Activated naive CD8-positive, alpha-beta T cell treated with anti-CD3 and anti-CD28 coated beads, Interleukin-2, amount 10 ng/mL, durations not matched to agents 7 days and 5 days (primary cell): ENCODE measurements at regions not wholly inside any gene's neighbourhood (a gene's known extent, or its start where the extent isn't known, plus 50 kb on each side); places are given as distances from the start of the nearest gene placed in this dataset.
"Not testable (repeated sequence)": the region's sequence is repeated elsewhere in the genome, so short reads cannot be mapped to it uniquely, and the experiment has no call there.

Experiments used
- ATAC-seq: fragments of 150-1000 bp; cut with Tn5 transposase; one replicate; pipeline ENCODE4 v1.10.0; 2021; ENCODE audit warnings: low read depth, moderate library complexity
- POLR2A ChIA-PET: fragments of 350-600 bp; sonication (Branson Sonifier 250); formaldehyde crosslinking; loops from one replicate; lab custom pipeline; 2021; ENCODE audit warnings: antibody characterized with exemption; lab: Charles Lee
- DNase-seq: peaks from one replicate; pipeline ENCODE4 v3.0.0; 2021
- H3K27ac Mint-ChIP-seq: one replicate; pipeline ENCODE4 v1.8.0; 2022; ENCODE audit warnings: mild to moderate bottlenecking, mixed read lengths
- H3K27me3 Mint-ChIP-seq: one replicate; pipeline ENCODE4 v1.8.0; 2022; ENCODE audit warnings: mild to moderate bottlenecking, moderate library complexity, mixed read lengths
- H3K36me3 Mint-ChIP-seq: one replicate; pipeline ENCODE4 v1.8.0; 2021; ENCODE audit warnings: mild to moderate bottlenecking, mixed read lengths
- H3K4me1 Mint-ChIP-seq: one replicate; pipeline ENCODE4 v1.8.0; 2021; ENCODE audit warnings: mixed read lengths
- H3K4me3 Mint-ChIP-seq: one replicate; pipeline ENCODE4 v1.8.0; 2022; ENCODE audit warnings: mild to moderate bottlenecking, moderate library complexity, mixed read lengths
- H3K9me3 Mint-ChIP-seq: one replicate; pipeline ENCODE4 v1.8.0; 2021; ENCODE audit warnings: mixed read lengths

GRCh38 chr4:169934794-169935429 is 91.3 kb downstream of the MFAP3L start:
- no peaks in the 10 kb centered on the region for H3K36me3 Mint-ChIP-seq
- no peaks in the 10 kb centered on the region for H3K4me1 Mint-ChIP-seq
- no peak overlapping the region for H3K4me3 Mint-ChIP-seq
- POLR2A ChIA-PET = no interaction called here
- DNase-seq (no peak), ATAC-seq (no peak)
- H3K9me3 Mint-ChIP-seq = no peaks in the 10 kb centered on the region
- H3K27me3 Mint-ChIP-seq = no peaks in the 10 kb centered on the region
- no peak overlapping the region for H3K27ac Mint-ChIP-seq

- DNase-seq = no peak
- H3K27me3 Mint-ChIP-seq = no peaks in the 10 kb centered on the region
- no peak for ATAC-seq
- no peak overlapping the region for H3K4me3 Mint-ChIP-seq
- no peak overlapping the region for H3K27ac Mint-ChIP-seq
- POLR2A ChIA-PET = no interaction called here
- no peaks in the 10 kb centered on the region for H3K36me3 Mint-ChIP-seq
- no peaks in the 10 kb centered on the region for H3K9me3 Mint-ChIP-seq
- H3K4me1 Mint-ChIP-seq = no peaks in the 10 kb centered on the region
These were observed 92.7 kb downstream of the MFAP3L start for GRCh38 chr4:169933531-169933930.

DNA sequence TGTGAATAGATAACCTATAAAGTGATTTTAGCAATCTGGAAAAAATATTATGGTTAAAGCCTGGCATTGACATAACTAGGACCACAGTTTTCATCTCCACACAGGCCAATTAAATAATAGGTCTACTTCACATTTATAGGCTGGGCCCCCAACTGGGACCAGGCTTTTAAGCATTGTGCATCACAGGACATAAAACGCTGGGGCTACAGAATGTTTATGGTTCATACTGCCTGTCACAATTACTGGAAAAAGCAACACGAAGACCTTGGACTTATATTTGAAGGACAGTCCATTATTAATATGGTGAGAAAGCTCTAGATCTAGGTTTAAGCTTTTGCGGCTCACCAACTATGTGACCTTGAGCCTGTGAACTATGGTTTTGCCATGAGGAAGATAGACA is 94.2 kb downstream of the MFAP3L start:
- no peaks in the 10 kb centered on the region for H3K36me3 Mint-ChIP-seq
- H3K27me3 Mint-ChIP-seq = no peaks in the 10 kb centered on the region

DNA sequence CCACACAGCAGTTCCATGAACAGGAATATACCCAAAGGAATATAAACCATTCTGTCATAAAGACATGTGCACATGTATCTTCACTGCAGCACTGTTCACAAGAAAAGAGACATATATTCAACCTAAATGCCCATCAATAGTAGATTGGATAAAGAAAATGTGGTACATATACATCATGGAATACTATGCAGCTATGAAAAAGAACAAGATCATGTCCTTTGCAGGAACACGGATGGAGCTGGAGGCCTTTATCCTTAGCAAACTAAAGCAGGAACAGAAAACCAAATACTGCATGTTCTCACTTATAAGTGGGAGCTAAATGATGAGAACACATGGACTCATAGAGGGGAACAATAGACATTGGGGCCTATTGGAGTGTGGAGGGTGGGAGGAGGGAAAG is 95.4 kb downstream of the MFAP3L start:
- H3K27ac Mint-ChIP-seq, H3K36me3 Mint-ChIP-seq, H3K4me1 Mint-ChIP-seq, DNase-seq, H3K9me3 Mint-ChIP-seq, H3K27me3 Mint-ChIP-seq, ATAC-seq, POLR2A ChIA-PET, H3K4me3 Mint-ChIP-seq: not testable (repeated sequence)

More for the DNA sequence above, 94.2 kb downstream of the MFAP3L start:
- no peak for ATAC-seq
- H3K9me3 Mint-ChIP-seq = no peaks in the 10 kb centered on the region
- no peaks in the 10 kb centered on the region for H3K4me1 Mint-ChIP-seq
- no peak overlapping the region for H3K4me3 Mint-ChIP-seq
- DNase-seq = no peak
- POLR2A ChIA-PET = no interaction called here
- H3K27ac Mint-ChIP-seq = no peak overlapping the region

DNA sequence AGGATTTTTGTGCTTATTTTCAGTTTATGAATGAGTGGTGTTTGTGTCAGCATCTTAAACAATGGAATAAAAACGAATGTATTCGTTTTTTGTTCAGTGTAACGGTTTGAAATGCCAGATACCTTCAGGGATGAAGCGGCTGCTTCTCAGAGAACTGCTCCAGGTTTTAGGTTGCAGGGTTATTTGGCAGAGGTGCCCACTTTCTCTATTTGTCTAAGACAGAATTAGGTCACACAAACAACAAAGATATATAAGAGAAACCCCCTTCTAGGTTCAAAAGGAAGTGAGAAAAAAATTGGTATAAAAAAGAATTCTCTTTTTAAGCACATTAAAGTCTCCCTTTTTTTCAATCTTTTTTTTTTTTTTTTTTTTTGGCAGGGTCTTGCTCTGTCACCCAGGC is 98.9 kb downstream of the MFAP3L start:
- no peak overlapping the region for H3K4me3 Mint-ChIP-seq
- POLR2A ChIA-PET = no interaction called here
- no peaks in the 10 kb centered on the region for H3K4me1 Mint-ChIP-seq
- peaks cover 2% of the 10 kb centered on the region for H3K27me3 Mint-ChIP-seq
- no peak for DNase-seq
- H3K27ac Mint-ChIP-seq = no peak overlapping the region
- H3K9me3 Mint-ChIP-seq = no peaks in the 10 kb centered on the region
- no peak for ATAC-seq
- H3K36me3 Mint-ChIP-seq = no peaks in the 10 kb centered on the region

GRCh38 chr4:169925678-169926077 is 100.5 kb downstream of the MFAP3L start:
- no peak overlapping the region for H3K4me3 Mint-ChIP-seq
- no peaks in the 10 kb centered on the region for H3K4me1 Mint-ChIP-seq
- H3K27ac Mint-ChIP-seq = no peak overlapping the region
- no peaks in the 10 kb centered on the region for H3K36me3 Mint-ChIP-seq
- peaks cover 2% of the 10 kb centered on the region for H3K27me3 Mint-ChIP-seq
- POLR2A ChIA-PET = no interaction called here
- H3K9me3 Mint-ChIP-seq = no peaks in the 10 kb centered on the region
- no peak for DNase-seq
- no peak for ATAC-seq

DNA sequence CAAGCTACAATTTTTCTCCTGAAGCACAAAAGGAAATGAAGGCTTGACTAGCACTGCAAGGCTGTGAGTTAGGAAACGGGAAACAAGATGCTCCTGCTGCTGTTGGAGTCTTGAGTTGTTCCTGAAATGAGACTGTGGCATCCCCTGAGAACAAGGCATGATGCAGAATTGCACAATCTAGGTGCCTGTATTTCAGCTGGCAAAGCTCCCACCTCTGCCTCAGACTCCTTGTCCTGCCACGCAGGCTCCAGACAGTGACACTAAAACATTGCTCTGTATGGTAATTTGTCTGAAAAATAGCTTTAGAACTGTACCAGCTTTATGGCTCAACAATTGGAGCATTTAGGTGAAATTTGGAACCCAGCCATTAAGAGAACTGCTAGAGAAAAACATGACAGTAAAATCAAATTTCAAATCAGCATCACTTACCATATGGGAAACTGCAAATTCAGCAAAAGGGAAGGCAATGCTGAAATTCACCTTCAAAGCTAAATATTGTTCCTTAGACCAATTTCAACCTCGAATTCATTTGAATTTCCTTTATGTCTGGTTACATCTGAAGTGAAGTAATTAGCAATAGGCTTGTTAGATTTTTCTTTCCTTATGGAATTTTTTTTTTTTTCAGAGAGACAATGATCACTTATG is 103.4 kb downstream of the MFAP3L start:
- ATAC-seq = no peak
- no peak for DNase-seq
- H3K4me1 Mint-ChIP-seq = no peaks in the 10 kb centered on the region
- peaks cover 2% of the 10 kb centered on the region for H3K27me3 Mint-ChIP-seq
- H3K9me3 Mint-ChIP-seq = no peaks in the 10 kb centered on the region
- no peak overlapping the region for H3K27ac Mint-ChIP-seq
- H3K36me3 Mint-ChIP-seq = no peaks in the 10 kb centered on the region
- POLR2A ChIA-PET = no interaction called here
- H3K4me3 Mint-ChIP-seq = no peak overlapping the region

DNA sequence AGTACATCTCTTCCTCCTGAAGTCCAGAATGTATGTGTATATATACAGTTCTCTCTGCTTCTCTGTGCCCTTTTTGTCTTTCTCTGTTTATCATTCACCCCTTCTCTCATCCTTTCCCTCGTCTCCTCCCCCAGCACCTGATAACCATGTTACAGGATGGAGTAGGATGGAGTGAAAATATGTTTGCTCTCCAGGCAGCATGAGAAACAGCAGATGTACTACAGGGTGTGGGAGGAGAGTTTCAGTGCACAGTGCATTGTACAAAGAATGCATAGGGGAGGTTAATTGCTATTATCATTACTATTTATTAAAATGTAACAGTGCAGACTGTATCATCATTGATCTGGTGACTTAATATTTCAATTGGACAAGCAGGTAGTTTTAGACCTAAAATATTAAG is 104.5 kb downstream of the MFAP3L start:
- no peak for DNase-seq
- Mint-ChIP-seq H3K27me3 (peaks cover 2% of the 10 kb centered on the region), H3K9me3 (peaks cover 5% of the 10 kb centered on the region), H3K27ac (no peak overlapping the region), H3K36me3 (no peaks in the 10 kb centered on the region), H3K4me1 (no peaks in the 10 kb centered on the region), H3K4me3 (no peak overlapping the region)
- ATAC-seq = no peak
- POLR2A ChIA-PET = no interaction called here

DNA sequence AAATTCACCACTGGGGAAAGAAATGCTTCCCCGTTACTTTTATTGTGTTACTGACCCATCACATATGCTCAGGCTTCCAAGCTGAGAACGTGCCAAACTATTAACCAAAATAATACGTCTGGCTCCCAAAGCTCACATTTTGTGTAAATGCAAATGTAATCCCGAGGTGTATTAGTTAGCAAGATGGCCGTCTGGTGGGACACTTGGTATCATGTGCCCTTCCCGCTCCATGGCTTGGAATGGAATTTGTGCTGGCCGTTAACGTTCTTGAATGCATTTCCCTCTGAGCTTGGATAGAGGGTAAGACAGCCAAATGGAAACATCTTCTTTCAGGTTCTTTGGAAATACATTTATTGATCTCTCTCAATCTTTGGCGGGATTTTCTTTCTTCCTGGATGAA is 105.0 kb downstream of the MFAP3L start:
- ATAC-seq = no peak
- Mint-ChIP-seq H3K9me3 (peaks cover 5% of the 10 kb centered on the region), H3K27ac (no peak overlapping the region), H3K4me3 (no peak overlapping the region), H3K36me3 (no peaks in the 10 kb centered on the region), H3K27me3 (peaks cover 2% of the 10 kb centered on the region), H3K4me1 (no peaks in the 10 kb centered on the region)
- no peak for DNase-seq
- POLR2A ChIA-PET = no interaction called here

DNA sequence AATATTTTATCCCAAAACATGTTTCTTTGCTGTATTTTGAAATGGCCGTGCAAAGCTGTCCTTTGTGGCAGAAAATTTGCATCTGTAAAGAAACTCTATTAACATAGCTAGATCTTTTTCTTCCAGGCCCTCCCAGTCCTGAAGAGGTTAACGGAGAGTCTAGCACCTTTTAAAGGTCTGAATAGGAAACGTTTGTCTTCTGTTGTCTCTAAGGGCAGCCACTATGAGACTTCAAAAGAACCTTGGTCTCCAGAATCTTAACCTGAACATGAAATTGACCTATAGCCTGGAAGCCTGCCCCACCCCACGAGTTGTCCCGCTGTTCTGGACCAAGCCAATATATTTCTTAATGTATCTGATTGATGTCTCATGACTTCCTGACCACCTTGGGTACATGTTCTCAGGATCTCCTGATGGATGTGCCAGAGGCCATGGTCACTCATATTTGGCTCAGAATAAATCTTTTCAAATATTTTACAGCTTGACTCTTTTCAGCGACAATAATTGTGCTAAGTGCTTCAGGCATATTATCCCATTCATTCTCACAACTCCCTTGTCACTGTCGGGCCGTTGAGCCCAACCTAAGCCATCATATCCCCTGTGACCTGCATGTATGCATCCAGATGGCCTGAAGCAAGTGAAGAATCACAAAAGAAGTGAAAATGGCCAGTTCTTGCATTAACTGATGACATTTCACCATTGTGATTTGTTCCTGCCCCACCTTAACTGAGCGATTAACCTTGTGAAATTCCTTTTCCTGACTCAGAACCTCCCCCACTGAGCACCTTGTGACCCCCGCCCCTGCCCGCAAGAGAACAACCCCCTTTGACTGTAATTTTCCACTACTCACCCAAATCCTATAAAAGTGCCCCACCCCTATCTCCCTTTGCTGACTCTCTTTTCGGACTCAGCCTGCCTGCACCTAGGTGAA is 106.7 kb downstream of the MFAP3L start:
- H3K36me3 Mint-ChIP-seq, DNase-seq, H3K9me3 Mint-ChIP-seq, ATAC-seq, H3K27ac Mint-ChIP-seq, H3K4me1 Mint-ChIP-seq, H3K27me3 Mint-ChIP-seq, H3K4me3 Mint-ChIP-seq: not testable (repeated sequence)
- POLR2A ChIA-PET = interaction anchor here (0.6 kb wide), 1 partner anchor 339 kb away, joined by 3 read pairs; no protein-coding TSS in a partner anchor

- Mint-ChIP-seq H3K4me3 (no peak overlapping the region), H3K4me1 (no peaks in the 10 kb centered on the region), H3K9me3 (peaks cover 5% of the 10 kb centered on the region), H3K36me3 (no peaks in the 10 kb centered on the region), H3K27me3 (no peaks in the 10 kb centered on the region), H3K27ac (no peak overlapping the region)
- POLR2A ChIA-PET = no interaction called here
- no peak for DNase-seq
- no peak for ATAC-seq
These were observed 110.7 kb downstream of the MFAP3L start for GRCh38 chr4:169915545-169915944.

DNA sequence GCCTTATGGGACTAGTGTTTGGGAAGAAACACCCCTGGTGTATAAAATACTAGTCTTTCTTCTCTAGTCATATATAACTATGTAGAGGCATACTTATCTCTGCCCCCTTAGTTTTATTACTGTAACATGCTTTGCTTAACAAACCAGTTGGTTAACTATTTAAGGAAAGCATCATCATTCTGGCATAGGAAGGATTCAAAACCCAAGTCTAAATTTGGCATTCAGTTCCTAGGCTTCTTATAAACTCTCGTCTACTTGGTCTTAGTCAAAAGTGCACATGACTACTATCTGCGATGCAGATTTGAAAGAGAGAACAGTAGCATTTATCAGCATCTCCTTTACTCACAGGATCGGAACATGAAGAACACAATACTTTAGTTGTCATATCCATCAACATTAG is 111.3 kb downstream of the MFAP3L start:
- Mint-ChIP-seq H3K36me3 (no peaks in the 10 kb centered on the region), H3K4me3 (no peak overlapping the region), H3K9me3 (peaks cover 5% of the 10 kb centered on the region), H3K27ac (no peak overlapping the region), H3K27me3 (no peaks in the 10 kb centered on the region), H3K4me1 (no peaks in the 10 kb centered on the region)
- POLR2A ChIA-PET = no interaction called here
- DNase-seq (no peak), ATAC-seq (no peak)

DNA sequence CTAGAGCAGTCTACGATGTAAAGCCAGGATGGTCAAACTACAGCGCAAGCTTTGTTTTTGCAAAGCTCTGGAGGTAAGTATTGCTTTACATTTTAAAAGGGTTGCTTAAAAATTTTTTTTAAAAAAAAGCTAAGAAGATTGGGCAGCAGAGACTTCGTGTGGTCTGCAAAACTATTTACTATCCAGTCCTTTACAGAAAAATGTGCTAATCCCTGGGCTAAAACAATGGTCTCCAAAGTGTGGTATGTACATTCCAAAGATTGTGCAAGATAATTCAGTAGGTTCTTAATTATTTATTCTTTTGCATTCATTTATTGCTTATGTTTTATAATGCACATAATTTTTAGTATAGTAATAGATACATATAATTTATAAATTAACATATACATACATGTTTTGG is 113.2 kb downstream of the MFAP3L start:
- no peak for ATAC-seq
- Mint-ChIP-seq H3K27ac (no peak overlapping the region), H3K9me3 (peaks cover 5% of the 10 kb centered on the region), H3K27me3 (no peaks in the 10 kb centered on the region), H3K4me1 (no peaks in the 10 kb centered on the region), H3K36me3 (no peaks in the 10 kb centered on the region), H3K4me3 (no peak overlapping the region)
- POLR2A ChIA-PET = no interaction called here
- DNase-seq = no peak

GRCh38 chr4:169909897-169910296 is 116.3 kb downstream of the MFAP3L start:
- Mint-ChIP-seq H3K27ac (no peak overlapping the region), H3K27me3 (no peaks in the 10 kb centered on the region), H3K9me3 (no peaks in the 10 kb centered on the region)

More at GRCh38 chr4:169909897-169910296, 116.3 kb downstream of the MFAP3L start:
- no peaks in the 10 kb centered on the region for H3K36me3 Mint-ChIP-seq
- H3K4me3 Mint-ChIP-seq = no peak overlapping the region
- DNase-seq (no peak), ATAC-seq (no peak)
- POLR2A ChIA-PET = no interaction called here
- no peaks in the 10 kb centered on the region for H3K4me1 Mint-ChIP-seq
